ENCODE measurements at regions not wholly inside any gene's neighbourhood (a gene's known extent, or its start where the extent isn't known, plus 50 kb on each side); places are given as distances from the start of the nearest gene placed in this dataset.
"Not testable (repeated sequence)": the region's sequence is repeated elsewhere in the genome, so short reads cannot be mapped to it uniquely, and the experiment has no call there.

GRCh38 chr10:108352771-108353170, 1188.3 kb upstream of the SORCS1 start:
- no peak for DNase-seq (ENCODE audit: low spot score)

- no peak for DNase-seq (ENCODE audit: low spot score)
Measured at GRCh38 chr10:108348215-108348614, 1183.7 kb upstream of the SORCS1 start.

GRCh38 chr10:108346066-108346465, 1181.6 kb upstream of the SORCS1 start:
- DNase-seq (ENCODE audit: low spot score) = no peak

GRCh38 chr10:108338146-108338545, 1173.6 kb upstream of the SORCS1 start:
- no peak for DNase-seq (ENCODE audit: low spot score)

GRCh38 chr10:108336836-108337235, 1172.3 kb upstream of the SORCS1 start:
- no peak for DNase-seq (ENCODE audit: low spot score)

- DNase-seq (ENCODE audit: low spot score) = no peak
Measured at GRCh38 chr10:108327706-108328105, 1163.2 kb upstream of the SORCS1 start.

- DNase-seq (ENCODE audit: low spot score) = no peak
Measured at GRCh38 chr10:108323274-108323798, 1158.8 kb upstream of the SORCS1 start.

GRCh38 chr10:108319434-108320222, 1155.1 kb upstream of the SORCS1 start:
- no peak for DNase-seq (ENCODE audit: low spot score)

- DNase-seq (ENCODE audit: low spot score) = not testable (repeated sequence)
Measured at GRCh38 chr10:108315636-108316035, 1151.1 kb upstream of the SORCS1 start.

GRCh38 chr10:108307925-108308312, 1143.4 kb upstream of the SORCS1 start:
- DNase-seq (ENCODE audit: low spot score) = no peak

GRCh38 chr10:108307250-108307924, 1142.9 kb upstream of the SORCS1 start:
- no peak for DNase-seq (ENCODE audit: low spot score)

- no peak for DNase-seq (ENCODE audit: low spot score)
Measured at GRCh38 chr10:108303149-108303548, 1138.6 kb upstream of the SORCS1 start.

- no peak for DNase-seq (ENCODE audit: low spot score)
Measured at GRCh38 chr10:108301002-108301401, 1136.5 kb upstream of the SORCS1 start.

GRCh38 chr10:108290823-108291222, 1126.3 kb upstream of the SORCS1 start:
- no peak for DNase-seq (ENCODE audit: low spot score)

GRCh38 chr10:108275895-108276685, 1111.6 kb upstream of the SORCS1 start:
- no peak for DNase-seq (ENCODE audit: low spot score)

GRCh38 chr10:108260383-108260906, 1095.9 kb upstream of the SORCS1 start:
- no peak for DNase-seq (ENCODE audit: low spot score)

- no peak for DNase-seq (ENCODE audit: low spot score)
Measured at GRCh38 chr10:108254089-108254488, 1089.6 kb upstream of the SORCS1 start.

- no peak for DNase-seq (ENCODE audit: low spot score)
Measured at GRCh38 chr10:108252771-108253170, 1088.3 kb upstream of the SORCS1 start.

GRCh38 chr10:108250936-108251620, 1086.6 kb upstream of the SORCS1 start:
- DNase-seq (ENCODE audit: low spot score) = no peak

GRCh38 chr10:108249940-108250339, 1085.4 kb upstream of the SORCS1 start:
- no peak for DNase-seq (ENCODE audit: low spot score)

GRCh38 chr10:108244443-108245228, 1080.1 kb upstream of the SORCS1 start:
- no peak for DNase-seq (ENCODE audit: low spot score)
